ENCODE measurements at regions not wholly inside any gene's neighbourhood (a gene's known extent, or its start where the extent isn't known, plus 50 kb on each side); places are given as distances from the start of the nearest gene placed in this dataset.

- no peak for TF ChIP-seq CTCF (IDR thresholded peaks at IDR 0.05)
- no peak for TF ChIP-seq POLR2A (IDR thresholded peaks at IDR 0.05)
- TF ChIP-seq EP300 (IDR thresholded peaks at IDR 0.05) = no peak
These were observed 488.7 kb upstream of the AGTR1 start for GRCh38 chr3:148208975-148209374.
